CD4-positive, alpha-beta T cell treated with Interleukin-6 for 4 hours (primary cell): ENCODE measurements at regions not wholly inside any gene's neighbourhood (a gene's known extent, or its start where the extent isn't known, plus 50 kb on each side); places are given as distances from the start of the nearest gene placed in this dataset.
"Not testable (repeated sequence)": the region's sequence is repeated elsewhere in the genome, so short reads cannot be mapped to it uniquely, and the experiment has no call there.

Experiments used
- DNase-seq: peaks from one replicate; pipeline ENCODE4 v3.0.0-alpha.2; 2020; ENCODE audit warnings: mixed read lengths

DNA sequence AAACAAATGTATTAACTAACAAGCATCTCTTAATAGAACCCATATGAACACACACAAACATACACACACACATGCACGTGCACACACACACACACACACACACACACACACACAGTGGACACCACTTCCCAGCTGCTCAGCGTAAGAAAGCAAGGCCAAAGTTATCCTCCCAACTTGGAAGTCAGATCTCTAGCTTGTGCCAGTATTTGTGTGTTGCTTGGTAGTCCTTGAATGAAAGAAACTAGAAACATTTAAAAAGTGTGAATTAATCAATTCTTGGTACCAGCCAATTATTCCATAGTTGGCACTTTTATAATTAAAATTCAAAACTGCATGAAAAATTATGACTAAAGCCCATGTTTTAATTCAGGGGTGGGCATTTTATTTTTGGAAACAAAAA, 178.1 kb downstream of the TMEM161B start:
- no peak for DNase-seq

DNA sequence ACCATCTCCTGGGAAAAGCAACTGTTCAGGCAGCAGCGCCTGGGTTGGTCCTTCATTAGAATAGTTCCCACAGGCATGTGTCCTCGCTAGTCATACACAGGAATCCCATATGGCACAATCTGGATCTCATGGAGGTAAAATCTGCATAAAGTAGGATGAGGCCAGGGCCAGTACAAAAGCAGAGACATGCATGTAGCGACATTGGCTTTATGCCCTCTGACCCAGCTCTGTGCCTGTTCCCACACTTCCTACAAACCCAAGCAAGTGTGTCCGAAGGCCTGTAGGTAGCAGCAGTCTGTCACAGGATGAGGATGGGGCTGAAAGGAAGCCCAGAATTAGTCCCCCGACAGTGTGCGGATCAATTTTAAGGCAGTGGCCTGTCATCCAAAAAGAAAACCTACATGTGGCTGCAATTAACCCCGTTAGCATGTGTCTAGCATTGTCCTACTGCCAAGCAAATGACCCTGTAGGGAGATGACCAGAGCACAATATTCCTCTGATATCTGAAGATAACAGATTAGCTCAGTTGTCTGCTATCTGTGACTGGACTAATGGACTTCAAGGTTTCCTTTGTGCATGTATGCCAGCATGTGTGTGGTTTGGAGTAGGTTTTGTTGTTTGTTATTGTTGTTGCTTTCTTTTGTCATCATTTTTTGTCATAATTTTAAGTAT, 178.8 kb downstream of the TMEM161B start:
- no peak for DNase-seq

DNA sequence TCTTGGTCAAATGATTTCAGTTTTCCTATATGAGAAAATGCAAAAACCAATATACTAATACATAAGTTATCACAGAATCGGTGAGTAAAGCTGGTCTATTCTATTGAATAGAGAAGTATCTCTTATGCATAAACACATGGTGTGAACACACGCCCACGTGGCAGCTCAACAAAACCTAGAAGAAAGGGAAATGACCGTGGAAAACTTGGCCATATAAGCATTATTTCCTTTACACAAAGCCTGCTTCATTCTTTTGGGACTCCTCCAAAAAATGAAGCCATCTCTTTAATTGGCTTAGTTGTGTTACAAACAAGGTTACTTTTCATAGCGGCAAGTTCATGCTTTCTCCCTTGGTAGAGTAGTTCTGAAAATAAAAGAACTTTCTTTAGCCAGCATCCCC, 183.2 kb downstream of the TMEM161B start:
- no peak for DNase-seq

GRCh38 chr5:88081877-88082276, 186.8 kb downstream of the TMEM161B start:
- no peak for DNase-seq

GRCh38 chr5:88063813-88064212, 204.8 kb downstream of the TMEM161B start:
- DNase-seq, result no peak

DNA sequence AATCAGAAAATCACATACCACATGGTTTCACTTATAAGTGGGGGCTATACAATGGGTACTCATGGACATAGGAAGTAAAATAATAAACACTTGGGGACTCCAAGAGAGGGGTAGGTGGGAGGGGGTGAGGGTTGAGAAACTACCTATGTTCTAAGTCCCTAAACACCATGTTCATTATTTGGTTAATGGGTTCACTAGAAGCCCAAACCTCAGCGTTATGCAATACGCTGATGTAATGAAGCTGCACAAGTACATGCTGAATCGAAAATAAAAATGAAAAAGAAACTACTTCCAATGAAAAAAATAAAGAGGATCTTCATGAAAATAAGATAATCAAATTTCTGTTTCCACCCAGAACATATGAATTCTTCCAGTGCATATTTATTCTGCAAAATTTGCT, 208.5 kb downstream of the TMEM161B start:
- no peak for DNase-seq

GRCh38 chr5:88058625-88059024, 210.0 kb downstream of the TMEM161B start:
- no peak for DNase-seq

- not testable (repeated sequence) for DNase-seq
Observed at GRCh38 chr5:88052468-88052867, 216.2 kb downstream of the TMEM161B start.

DNA sequence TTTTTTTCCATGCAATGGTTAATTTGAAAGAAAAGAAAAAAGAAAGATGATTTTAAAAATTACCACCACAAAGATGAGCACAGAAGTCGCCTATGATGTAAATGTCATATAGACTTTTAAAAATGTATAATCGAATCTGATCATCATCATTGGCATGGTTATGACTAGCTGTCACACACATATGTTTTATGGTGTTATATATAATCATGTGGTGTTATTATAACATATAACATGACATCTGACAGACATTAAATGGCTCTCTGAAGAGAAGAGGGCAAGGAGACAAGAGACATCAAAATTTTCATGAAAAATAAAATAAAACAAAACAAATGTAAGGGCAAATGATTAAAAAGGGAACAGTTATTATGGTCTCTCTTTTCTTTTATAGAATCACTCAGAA, 217.5 kb downstream of the TMEM161B start:
- DNase-seq, result no peak

DNA sequence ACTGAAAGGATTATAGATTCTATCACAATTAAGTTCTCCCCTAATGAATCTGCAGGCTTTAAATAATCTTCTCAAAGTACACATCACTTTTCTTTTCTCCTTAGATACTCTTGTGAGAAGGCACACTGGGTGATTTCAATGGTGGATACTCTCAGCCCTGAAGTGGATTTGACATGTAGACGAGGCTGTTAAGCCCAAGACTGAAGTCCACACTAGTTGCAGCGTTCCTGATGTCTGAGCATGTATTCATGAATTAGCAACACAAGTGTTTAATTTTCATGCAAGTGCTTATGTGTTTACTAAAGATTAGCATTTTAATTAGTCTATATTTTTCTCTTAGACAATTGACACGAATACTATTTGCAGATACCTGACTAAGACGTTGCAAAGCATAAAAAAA, 218.9 kb downstream of the TMEM161B start:
- no peak for DNase-seq

- DNase-seq, result no peak
Observed at GRCh38 chr5:88049156-88049555, 219.5 kb downstream of the TMEM161B start.

DNA sequence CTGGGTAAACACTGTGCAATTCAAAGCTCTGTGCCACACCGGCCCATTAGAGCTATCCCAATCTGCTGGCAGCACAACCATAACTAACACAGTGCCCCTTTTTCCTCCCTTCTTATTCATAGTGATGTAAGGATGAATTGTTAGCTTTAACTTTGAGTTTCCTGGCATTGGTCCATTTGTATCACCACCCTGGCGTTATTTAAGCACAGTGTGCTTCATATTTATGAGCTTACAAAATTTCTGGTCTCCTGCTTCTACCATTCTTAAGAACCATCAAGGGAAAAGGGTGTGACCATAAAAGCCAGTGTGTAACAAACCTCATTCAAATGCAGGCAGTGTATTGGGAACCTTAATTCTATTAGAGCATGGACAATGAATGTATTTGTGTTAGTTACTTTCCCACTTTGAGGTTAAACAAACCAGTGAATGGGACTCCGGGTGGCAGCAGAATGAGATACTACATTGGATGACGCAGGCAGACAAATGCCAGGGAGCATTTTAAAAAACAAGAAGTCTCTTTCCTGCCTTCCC, 222.6 kb downstream of the TMEM161B start:
- no peak for DNase-seq

GRCh38 chr5:88045165-88045564, 223.5 kb downstream of the TMEM161B start:
- no peak for DNase-seq

- DNase-seq, result no peak
Observed at GRCh38 chr5:88034520-88034919, 234.1 kb downstream of the TMEM161B start.

DNA sequence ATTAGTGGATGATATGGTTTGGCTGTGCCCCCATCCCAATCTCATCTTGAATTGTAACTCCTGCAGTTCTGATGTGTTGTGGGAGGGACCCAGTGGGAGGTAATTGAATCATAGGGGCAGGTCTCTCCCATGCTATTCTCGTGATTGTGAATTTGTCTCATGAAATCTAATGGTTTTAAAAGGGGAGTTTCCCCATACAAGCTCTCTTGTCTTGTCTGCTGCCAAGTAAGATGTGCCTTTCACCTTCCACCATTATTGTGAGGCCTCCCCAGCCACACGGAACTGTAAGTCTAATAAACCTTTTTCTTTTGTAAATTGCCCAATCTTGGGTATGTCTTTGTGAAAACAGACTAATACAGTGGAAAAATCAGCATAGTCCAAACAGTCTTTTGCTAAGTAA, 235.5 kb downstream of the TMEM161B start:
- DNase-seq, result no peak

GRCh38 chr5:88029011-88029410, 239.6 kb downstream of the TMEM161B start:
- DNase-seq, result no peak

- DNase-seq, result no peak
Observed at GRCh38 chr5:88021141-88021540, 247.5 kb downstream of the TMEM161B start.

GRCh38 chr5:88014984-88015383, 253.7 kb downstream of the TMEM161B start:
- not testable (repeated sequence) for DNase-seq

GRCh38 chr5:88000877-88001276, 267.8 kb downstream of the TMEM161B start:
- DNase-seq, result no peak

GRCh38 chr5:87997662-87998061, 271.0 kb downstream of the TMEM161B start:
- no peak for DNase-seq

DNA sequence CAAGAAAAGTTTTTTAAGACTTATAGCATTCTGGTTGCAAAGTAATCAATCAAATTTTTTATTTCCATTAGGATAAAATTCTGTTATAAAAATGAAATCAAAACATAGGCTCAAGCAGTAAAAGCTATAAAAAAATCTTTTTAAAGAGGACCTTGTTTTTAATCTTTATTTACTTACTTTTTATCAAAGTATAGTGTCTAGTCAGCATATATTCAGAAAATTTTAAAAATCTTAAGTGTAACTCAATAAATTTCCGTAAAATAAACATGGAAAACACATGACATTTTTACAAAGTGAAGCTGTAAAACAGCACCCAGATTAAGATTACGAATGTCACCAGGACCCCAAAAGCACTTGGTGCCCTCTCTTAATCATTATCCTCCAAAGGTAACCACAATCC, 302.4 kb downstream of the TMEM161B start:
- DNase-seq, result no peak

GRCh38 chr5:87954121-87954520, 314.5 kb downstream of the TMEM161B start:
- DNase-seq, result no peak

DNA sequence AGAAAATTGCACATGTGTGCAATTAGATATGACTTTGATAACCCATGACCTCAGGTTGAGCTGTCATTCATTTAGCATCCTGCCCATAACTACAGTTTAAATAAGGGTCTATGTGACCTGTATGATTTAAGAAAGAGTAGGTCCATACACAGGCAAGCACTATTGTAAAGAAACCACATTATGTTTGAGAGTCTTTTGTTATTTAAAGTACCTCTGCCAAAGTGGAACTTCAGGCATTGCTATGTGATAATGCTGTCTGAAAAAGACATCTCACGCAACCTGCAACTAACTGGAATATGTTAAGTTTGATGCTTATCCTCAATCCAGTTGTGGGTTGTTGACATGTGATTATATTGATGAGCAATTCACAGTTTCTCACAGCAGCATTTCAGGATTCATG, 317.0 kb downstream of the TMEM161B start:
- DNase-seq, result no peak

DNA sequence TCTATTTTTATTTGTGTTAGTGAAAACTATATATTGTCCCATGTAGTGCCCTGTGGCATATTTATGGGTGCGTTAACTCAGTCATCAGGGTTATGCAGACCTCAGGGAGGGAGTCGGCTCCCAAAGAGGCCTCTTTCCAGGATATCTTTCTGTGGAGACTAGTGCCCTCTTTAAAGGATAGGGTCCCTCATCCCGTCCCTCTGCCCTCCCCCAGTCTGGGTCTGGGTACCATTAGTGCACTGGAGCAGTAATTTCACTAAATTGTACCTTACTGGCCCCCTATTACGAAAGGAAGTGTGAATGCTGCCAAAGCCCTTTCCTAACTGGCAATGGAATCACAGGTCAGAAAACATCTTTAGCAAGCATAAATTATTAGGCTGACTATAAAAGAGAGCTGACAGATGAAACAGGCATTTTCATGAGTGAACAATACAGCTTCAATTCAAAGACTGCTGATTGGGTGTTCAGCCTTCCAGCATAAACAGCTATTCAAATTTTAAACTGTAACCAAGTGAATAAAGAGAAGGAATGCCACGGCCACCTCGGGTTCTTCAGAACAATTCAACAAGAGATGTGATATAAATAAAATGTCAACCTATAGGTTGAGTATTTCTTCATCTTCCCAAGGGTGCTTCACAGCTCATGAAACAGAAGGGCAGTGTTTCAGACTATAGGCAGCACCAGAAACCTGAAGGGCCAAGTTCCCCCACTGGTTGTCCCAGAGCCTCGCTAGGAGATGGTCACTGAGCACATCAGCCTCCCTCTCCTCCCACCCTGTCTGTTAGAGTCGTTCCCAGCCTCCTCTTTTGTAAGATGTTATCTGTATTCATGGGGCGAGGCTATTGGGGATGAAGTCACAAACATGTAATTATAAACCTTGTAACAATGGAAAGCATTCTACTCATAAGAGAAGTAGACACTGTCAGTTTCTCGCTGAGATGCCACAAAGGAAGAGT, 318.7 kb downstream of the TMEM161B start:
- DNase-seq, result no peak
